Ishikawa (cell line): ENCODE measurements at regions not wholly inside any gene's neighbourhood (a gene's known extent, or its start where the extent isn't known, plus 50 kb on each side); places are given as distances from the start of the nearest gene placed in this dataset.

Experiments
- CEBPB ChIP-seq: IDR thresholded peaks from 2 replicates; pipeline ENCODE4 v1.6.1; 2012
- CREB1 ChIP-seq: IDR thresholded peaks from 2 replicates; pipeline ENCODE4 v1.6.1; 2012; ENCODE audit warnings: low read depth
- EGR1 ChIP-seq: IDR thresholded peaks from 2 replicates; pipeline ENCODE4 v1.6.1; 2012
- EP300 ChIP-seq: IDR thresholded peaks from 2 replicates; pipeline ENCODE4 v1.6.1; 2012; ENCODE audit warnings: borderline replicate concordance
- FOXM1 ChIP-seq: IDR thresholded peaks from 2 replicates; pipeline ENCODE4 v1.6.1; 2012; ENCODE audit warnings: low read depth, borderline replicate concordance
- MAX ChIP-seq: IDR thresholded peaks from 2 replicates; pipeline ENCODE4 v1.6.1; 2012
- NFIC ChIP-seq: IDR thresholded peaks from 2 replicates; pipeline ENCODE4 v1.6.1; 2012
- RAD21 ChIP-seq: IDR thresholded peaks from 2 replicates; pipeline ENCODE4 v1.6.1; 2012; ENCODE audit warnings: low read depth
- TAF1 ChIP-seq: IDR thresholded peaks from 2 replicates; pipeline ENCODE4 v1.6.1; 2012; ENCODE audit warnings: low read depth, mild to moderate bottlenecking
- TCF12 ChIP-seq: IDR thresholded peaks from 2 replicates; pipeline ENCODE4 v1.6.1; 2012; ENCODE audit warnings: low read depth
- TEAD4 ChIP-seq: IDR thresholded peaks from 2 replicates; pipeline ENCODE4 v1.6.1; 2012
- YY1 ChIP-seq: IDR thresholded peaks from 2 replicates; pipeline ENCODE4 v1.6.1; 2012; ENCODE audit warnings: low read depth
- ZBTB7A ChIP-seq: IDR thresholded peaks from 2 replicates; pipeline ENCODE4 v1.6.1; 2012; ENCODE audit warnings: low read depth
- TF ChIP-seq, protein P1 (sequence below): IDR thresholded peaks from 2 replicates; pipeline ENCODE4 v1.6.1; 2012; ENCODE audit warnings: low read depth, mild to moderate bottlenecking
- TF ChIP-seq, protein P2 (sequence below): IDR thresholded peaks from 2 replicates; pipeline ENCODE4 v1.6.1; 2012

GRCh38 chr10:118835682-118836326 is 81.0 kb upstream of the CACUL1 start:
- TF ChIP-seq TCF12 (peak; percentile 67), NFIC (peak; percentile 87), FOXM1 (no peak), TEAD4 (no peak), EP300 (peak; percentile 22; the same call in 1 of the 2 replicates), MAX (peak; percentile 29), RAD21 (no peak), CEBPB (no peak)
- TF ChIP-seq, protein P1, sequence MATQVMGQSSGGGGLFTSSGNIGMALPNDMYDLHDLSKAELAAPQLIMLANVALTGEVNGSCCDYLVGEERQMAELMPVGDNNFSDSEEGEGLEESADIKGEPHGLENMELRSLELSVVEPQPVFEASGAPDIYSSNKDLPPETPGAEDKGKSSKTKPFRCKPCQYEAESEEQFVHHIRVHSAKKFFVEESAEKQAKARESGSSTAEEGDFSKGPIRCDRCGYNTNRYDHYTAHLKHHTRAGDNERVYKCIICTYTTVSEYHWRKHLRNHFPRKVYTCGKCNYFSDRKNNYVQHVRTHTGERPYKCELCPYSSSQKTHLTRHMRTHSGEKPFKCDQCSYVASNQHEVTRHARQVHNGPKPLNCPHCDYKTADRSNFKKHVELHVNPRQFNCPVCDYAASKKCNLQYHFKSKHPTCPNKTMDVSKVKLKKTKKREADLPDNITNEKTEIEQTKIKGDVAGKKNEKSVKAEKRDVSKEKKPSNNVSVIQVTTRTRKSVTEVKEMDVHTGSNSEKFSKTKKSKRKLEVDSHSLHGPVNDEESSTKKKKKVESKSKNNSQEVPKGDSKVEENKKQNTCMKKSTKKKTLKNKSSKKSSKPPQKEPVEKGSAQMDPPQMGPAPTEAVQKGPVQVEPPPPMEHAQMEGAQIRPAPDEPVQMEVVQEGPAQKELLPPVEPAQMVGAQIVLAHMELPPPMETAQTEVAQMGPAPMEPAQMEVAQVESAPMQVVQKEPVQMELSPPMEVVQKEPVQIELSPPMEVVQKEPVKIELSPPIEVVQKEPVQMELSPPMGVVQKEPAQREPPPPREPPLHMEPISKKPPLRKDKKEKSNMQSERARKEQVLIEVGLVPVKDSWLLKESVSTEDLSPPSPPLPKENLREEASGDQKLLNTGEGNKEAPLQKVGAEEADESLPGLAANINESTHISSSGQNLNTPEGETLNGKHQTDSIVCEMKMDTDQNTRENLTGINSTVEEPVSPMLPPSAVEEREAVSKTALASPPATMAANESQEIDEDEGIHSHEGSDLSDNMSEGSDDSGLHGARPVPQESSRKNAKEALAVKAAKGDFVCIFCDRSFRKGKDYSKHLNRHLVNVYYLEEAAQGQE, result no peak
- TF ChIP-seq, protein P2, sequence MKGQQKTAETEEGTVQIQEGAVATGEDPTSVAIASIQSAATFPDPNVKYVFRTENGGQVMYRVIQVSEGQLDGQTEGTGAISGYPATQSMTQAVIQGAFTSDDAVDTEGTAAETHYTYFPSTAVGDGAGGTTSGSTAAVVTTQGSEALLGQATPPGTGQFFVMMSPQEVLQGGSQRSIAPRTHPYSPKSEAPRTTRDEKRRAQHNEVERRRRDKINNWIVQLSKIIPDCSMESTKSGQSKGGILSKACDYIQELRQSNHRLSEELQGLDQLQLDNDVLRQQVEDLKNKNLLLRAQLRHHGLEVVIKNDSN, result no peak

DNA sequence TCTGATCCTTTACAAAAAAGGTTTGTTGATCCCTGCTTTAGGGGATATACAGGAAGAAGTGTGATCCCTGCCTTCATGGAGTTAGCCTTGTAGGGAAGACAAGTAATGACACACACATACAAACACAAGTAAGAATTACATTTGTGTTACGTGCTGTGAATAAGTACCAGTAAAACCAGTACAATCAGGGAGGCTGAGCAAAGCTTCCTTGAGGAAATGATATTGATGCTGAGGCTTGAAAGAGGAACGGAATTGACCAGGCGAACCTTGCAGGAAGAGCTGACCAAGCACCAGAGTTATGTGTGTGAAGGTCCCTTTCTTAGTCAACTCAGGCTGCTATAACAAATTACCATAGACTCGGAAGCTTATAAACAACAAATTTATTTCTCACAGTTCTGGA is 83.6 kb upstream of the CACUL1 start:
- TF ChIP-seq, protein P1, result no peak
- TF ChIP-seq CREB1 (no peak), EP300 (no peak), YY1 (no peak), RAD21 (no peak), FOXM1 (no peak), TCF12 (no peak), TEAD4 (no peak), NFIC (no peak), ZBTB7A (no peak), CEBPB (no peak), MAX (no peak), TAF1 (no peak), EGR1 (no peak)

- no peak for TF ChIP-seq TCF12
- TF ChIP-seq CREB1, result no peak
- TF ChIP-seq MAX, result no peak
- no peak for TF ChIP-seq YY1
- no peak for TF ChIP-seq RAD21
- no peak for TF ChIP-seq TAF1
- no peak for TF ChIP-seq EP300
- TF ChIP-seq, protein P1, result no peak
- TF ChIP-seq FOXM1, result no peak
- TF ChIP-seq, protein P2, result no peak
- no peak for TF ChIP-seq NFIC
- no peak for TF ChIP-seq CEBPB
- no peak for TF ChIP-seq TEAD4
- TF ChIP-seq ZBTB7A, result no peak
These were observed 84.6 kb upstream of the CACUL1 start for GRCh38 chr10:118839348-118839747.

- no peak for TF ChIP-seq EP300
- 0 out of 2 replicates have a peak, but pooled peaks have one; percentile 12 for TF ChIP-seq EGR1
- TF ChIP-seq FOXM1, result peak; percentile 64; the same call in 1 of the 2 replicates
- TF ChIP-seq, protein P1, result no peak
- no peak for TF ChIP-seq RAD21
These were observed 85.5 kb upstream of the CACUL1 start for GRCh38 chr10:118840071-118840775.
